ENCODE measurements at regions not wholly inside any gene's neighbourhood (a gene's known extent, or its start where the extent isn't known, plus 50 kb on each side); places are given as distances from the start of the nearest gene placed in this dataset.

GRCh38 chr2:150341982-150342680, 145.3 kb downstream of the RND3 start:
- H3K36me3 Mint-ChIP-seq (ENCODE audit: insufficient read depth, unreplicated experiment): no peaks in the 10 kb centered on the region
- no peaks in the 10 kb centered on the region for H3K27me3 Mint-ChIP-seq (ENCODE audit: unreplicated experiment)
- no peak for TF ChIP-seq CTCF (IDR thresholded peaks at IDR 0.05; ENCODE audit: unreplicated experiment)
- intact Hi-C loops (cut with micrococcal nuclease; ENCODE audit: unreplicated experiment): loop anchor here (5.0 kb wide), 1 partner anchor 155 kb away; no protein-coding TSS in a partner anchor
- H3K27ac Mint-ChIP-seq (ENCODE audit: unreplicated experiment): no peak overlapping the region
- BruUV-seq (replicated peaks): no TSS peak
- no peaks in the 10 kb centered on the region for H3K9me3 Mint-ChIP-seq (ENCODE audit: low read depth, unreplicated experiment)
- H3K4me3 Mint-ChIP-seq (ENCODE audit: low read depth, unreplicated experiment): no peak overlapping the region
- peaks cover 4% of the 10 kb centered on the region for H3K4me1 Mint-ChIP-seq (ENCODE audit: low read depth, unreplicated experiment)
- CTCF ChIA-PET: no interaction called here
- DNase-seq: no peak

- Mint-ChIP-seq H3K9me3 (ENCODE audit: low read depth, unreplicated experiment) (no peaks in the 10 kb centered on the region), H3K4me3 (ENCODE audit: low read depth, unreplicated experiment) (no peak overlapping the region), H3K27me3 (ENCODE audit: unreplicated experiment) (no peaks in the 10 kb centered on the region), H3K4me1 (ENCODE audit: low read depth, unreplicated experiment) (no peaks in the 10 kb centered on the region), H3K27ac (ENCODE audit: unreplicated experiment) (no peak overlapping the region), H3K36me3 (ENCODE audit: insufficient read depth, unreplicated experiment) (no peaks in the 10 kb centered on the region)
- no peak for DNase-seq
- no TSS peak for BruUV-seq (replicated peaks)
- no peak for TF ChIP-seq CTCF (IDR thresholded peaks at IDR 0.05; ENCODE audit: unreplicated experiment)
- intact Hi-C loops (cut with micrococcal nuclease; ENCODE audit: unreplicated experiment): loop anchor here (5.0 kb wide), 1 partner anchor 153 kb away; no protein-coding TSS in a partner anchor
- CTCF ChIA-PET: no interaction called here
Observed at GRCh38 chr2:150339951-150340350, 147.5 kb downstream of the RND3 start.

GRCh38 chr2:150339282-150339681, 148.2 kb downstream of the RND3 start:
- H3K4me1 Mint-ChIP-seq (ENCODE audit: low read depth, unreplicated experiment): no peaks in the 10 kb centered on the region
- CTCF ChIA-PET: interaction anchor here (0.5 kb wide), 1 partner anchor 206 kb away, joined by 3 read pairs; no protein-coding TSS in a partner anchor
- no peak overlapping the region for H3K4me3 Mint-ChIP-seq (ENCODE audit: low read depth, unreplicated experiment)
- no peak for DNase-seq
- no peaks in the 10 kb centered on the region for H3K36me3 Mint-ChIP-seq (ENCODE audit: insufficient read depth, unreplicated experiment)
- H3K27ac Mint-ChIP-seq (ENCODE audit: unreplicated experiment): no peak overlapping the region
- no peaks in the 10 kb centered on the region for H3K27me3 Mint-ChIP-seq (ENCODE audit: unreplicated experiment)
- TF ChIP-seq CTCF (IDR thresholded peaks at IDR 0.05; ENCODE audit: unreplicated experiment): no peak
- no peaks in the 10 kb centered on the region for H3K9me3 Mint-ChIP-seq (ENCODE audit: low read depth, unreplicated experiment)
- no TSS peak for BruUV-seq (replicated peaks)
- intact Hi-C loops (cut with micrococcal nuclease; ENCODE audit: unreplicated experiment): no loop called here

- no peaks in the 10 kb centered on the region for H3K36me3 Mint-ChIP-seq (ENCODE audit: insufficient read depth, unreplicated experiment)
- TF ChIP-seq CTCF (IDR thresholded peaks at IDR 0.05; ENCODE audit: unreplicated experiment): no peak
- CTCF ChIA-PET: no interaction called here
- H3K27ac Mint-ChIP-seq (ENCODE audit: unreplicated experiment): no peak overlapping the region
- H3K27me3 Mint-ChIP-seq (ENCODE audit: unreplicated experiment): no peaks in the 10 kb centered on the region
- no peaks in the 10 kb centered on the region for H3K4me1 Mint-ChIP-seq (ENCODE audit: low read depth, unreplicated experiment)
- peaks cover 3% of the 10 kb centered on the region for H3K9me3 Mint-ChIP-seq (ENCODE audit: low read depth, unreplicated experiment)
- intact Hi-C loops (cut with micrococcal nuclease; ENCODE audit: unreplicated experiment): no loop called here
- no peak overlapping the region for H3K4me3 Mint-ChIP-seq (ENCODE audit: low read depth, unreplicated experiment)
- BruUV-seq (replicated peaks): no TSS peak
- no peak for DNase-seq
Observed at GRCh38 chr2:150335596-150335995, 151.9 kb downstream of the RND3 start.

Data from Calu3 (cell line).